GM23248 (cell line): ENCODE measurements at regions not wholly inside any gene's neighbourhood (a gene's known extent, or its start where the extent isn't known, plus 50 kb on each side); places are given as distances from the start of the nearest gene placed in this dataset.

Source experiments
- EZH2 ChIP-seq: fragments of 200-600 bp; sonication (generic); IDR thresholded peaks from 2 replicates; pipeline ENCODE4 v1.6.1; 2018; ENCODE audit warnings: antibody characterized with exemption, mild to moderate bottlenecking; ENCODE audit not compliant: insufficient read depth, poor library complexity, severe bottlenecking
- EZH2phosphoT487 ChIP-seq: fragments of 200-600 bp; sonication (generic); IDR thresholded peaks from 2 replicates; pipeline ENCODE4 v1.6.1; 2018; ENCODE audit warnings: antibody characterized with exemption, moderate library complexity, mild to moderate bottlenecking, low read depth; ENCODE audit not compliant: insufficient read depth

DNA sequence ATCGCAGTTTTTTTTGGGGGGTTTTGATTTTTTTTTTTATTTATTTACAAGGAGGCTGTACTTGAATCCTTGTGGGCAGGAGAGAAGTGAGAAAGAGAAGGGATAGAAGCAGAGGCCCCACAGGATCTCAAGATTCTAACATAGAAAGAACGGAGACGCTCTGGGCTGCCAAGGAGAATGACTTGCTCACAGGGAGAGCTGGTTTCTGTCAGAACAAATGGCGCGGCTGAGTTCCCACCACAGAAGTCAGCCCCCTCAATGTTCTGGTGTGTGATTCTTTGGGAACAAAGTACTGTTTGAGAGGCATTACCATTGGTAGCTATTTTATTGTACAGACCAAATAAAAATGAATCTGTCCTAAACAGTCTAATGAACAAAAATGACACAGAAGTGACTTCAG is 80.6 kb downstream of the ATXN3L start:
- TF ChIP-seq EZH2phosphoT487 = no peak
- TF ChIP-seq EZH2 = no peak
